ENCODE measurements at regions not wholly inside any gene's neighbourhood (a gene's known extent, or its start where the extent isn't known, plus 50 kb on each side); places are given as distances from the start of the nearest gene placed in this dataset.

GRCh38 chr18:60060578-60060977 is 160.8 kb downstream of the PMAIP1 start:
- ChIA-PET POLR2A (ENCODE audit: unreplicated experiment) (interaction anchor here (0.6 kb wide), 1 partner anchor 137 kb away, joined by 3 read pairs; no protein-coding TSS in a partner anchor), CTCF (no interaction called here)
- Histone ChIP-seq H3K9me2 (replicated peaks; ENCODE audit: low read length) (no peaks in the 10 kb centered on the region), H4K20me1 (ENCODE audit: low read length) (no peaks in the 10 kb centered on the region), H3F3A (ENCODE audit: low read length, unreplicated experiment) (no peaks in the 10 kb centered on the region), H3K36me3 (ENCODE audit: low read depth, low read length) (no peaks in the 10 kb centered on the region), H3K4me3 (ENCODE audit: low read length) (no peak overlapping the region), H3K27ac (ENCODE audit: low read length) (no peak overlapping the region), H3K27me3 (ENCODE audit: low read length) (no peaks in the 10 kb centered on the region), H3K9me3 (ENCODE audit: low read length) (no peaks in the 10 kb centered on the region), H3K4me2 (ENCODE audit: low read length) (no peak overlapping the region), H3K9ac (ENCODE audit: low read length) (no peak overlapping the region), H3K4me1 (ENCODE audit: insufficient read depth, low read length) (peaks cover 19% of the 10 kb centered on the region), H3K79me2 (ENCODE audit: low read length) (no peaks in the 10 kb centered on the region), H2AFZ (ENCODE audit: low read length) (no peak overlapping the region)
- no TSS peak for BruUV-seq (replicated peaks)
- TF ChIP-seq CTCF (conservative IDR thresholded peaks at IDR 0.05; ENCODE audit: low read depth, low read length) (no peak), EZH2 (IDR thresholded peaks at IDR 0.05; ENCODE audit: low read length, unreplicated experiment) (no peak), EZH2phosphoT487 (IDR thresholded peaks at IDR 0.05; ENCODE audit: borderline replicate concordance, low read length) (no peak)
- ATAC-seq = no peak
- peak; percentile 32 for DNase-seq
- intact Hi-C loops (cut with micrococcal nuclease) = no loop called here

DNA sequence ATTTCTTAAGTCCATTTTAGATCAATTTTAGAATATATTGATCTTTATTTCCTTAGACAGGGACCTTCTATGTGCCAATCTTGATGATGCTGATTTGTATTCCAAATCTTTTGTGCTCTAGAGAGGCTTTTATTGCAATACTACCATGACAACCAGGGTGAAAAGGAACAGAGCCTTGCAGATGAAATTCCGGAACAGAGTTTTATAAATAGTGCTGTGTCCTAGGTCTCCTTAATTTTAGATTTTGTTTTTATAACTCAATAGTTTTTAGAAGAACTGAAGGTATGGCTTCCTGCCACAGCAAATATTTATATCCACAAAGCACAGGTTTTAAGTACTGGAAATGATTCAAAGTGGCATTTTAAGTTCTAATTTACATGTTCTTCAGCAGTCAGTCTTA is 160.2 kb downstream of the PMAIP1 start:
- no peak for TF ChIP-seq EZH2phosphoT487 (IDR thresholded peaks at IDR 0.05; ENCODE audit: borderline replicate concordance, low read length)
- no peak for TF ChIP-seq EZH2 (IDR thresholded peaks at IDR 0.05; ENCODE audit: low read length, unreplicated experiment)
- TF ChIP-seq CTCF (conservative IDR thresholded peaks at IDR 0.05; ENCODE audit: low read depth, low read length) = no peak
- no peaks in the 10 kb centered on the region for H3K36me3 ChIP-seq (ENCODE audit: low read depth, low read length)
- no peak overlapping the region for H3K4me3 ChIP-seq (ENCODE audit: low read length)
- peaks cover 18% of the 10 kb centered on the region for H3K4me1 ChIP-seq (ENCODE audit: insufficient read depth, low read length)
- no TSS peak for BruUV-seq (replicated peaks)
- no peaks in the 10 kb centered on the region for H3K79me2 ChIP-seq (ENCODE audit: low read length)
- intact Hi-C loops (cut with micrococcal nuclease) = no loop called here
- no peak for ATAC-seq
- POLR2A ChIA-PET (ENCODE audit: unreplicated experiment) = interaction anchor here (0.6 kb wide), 1 partner anchor 137 kb away, joined by 3 read pairs; no protein-coding TSS in a partner anchor
- no peak overlapping the region for H2AFZ ChIP-seq (ENCODE audit: low read length)
- CTCF ChIA-PET = no interaction called here
- DNase-seq = no peak
- H3K27me3 ChIP-seq (ENCODE audit: low read length) = no peaks in the 10 kb centered on the region
- H4K20me1 ChIP-seq (ENCODE audit: low read length) = no peaks in the 10 kb centered on the region
- H3K27ac ChIP-seq (ENCODE audit: low read length) = no peak overlapping the region
- H3K9me2 ChIP-seq (replicated peaks; ENCODE audit: low read length) = no peaks in the 10 kb centered on the region
- no peak overlapping the region for H3K4me2 ChIP-seq (ENCODE audit: low read length)
- H3K9ac ChIP-seq (ENCODE audit: low read length) = no peak overlapping the region
- H3K9me3 ChIP-seq (ENCODE audit: low read length) = no peaks in the 10 kb centered on the region
- no peaks in the 10 kb centered on the region for H3F3A ChIP-seq (ENCODE audit: low read length, unreplicated experiment)

DNA sequence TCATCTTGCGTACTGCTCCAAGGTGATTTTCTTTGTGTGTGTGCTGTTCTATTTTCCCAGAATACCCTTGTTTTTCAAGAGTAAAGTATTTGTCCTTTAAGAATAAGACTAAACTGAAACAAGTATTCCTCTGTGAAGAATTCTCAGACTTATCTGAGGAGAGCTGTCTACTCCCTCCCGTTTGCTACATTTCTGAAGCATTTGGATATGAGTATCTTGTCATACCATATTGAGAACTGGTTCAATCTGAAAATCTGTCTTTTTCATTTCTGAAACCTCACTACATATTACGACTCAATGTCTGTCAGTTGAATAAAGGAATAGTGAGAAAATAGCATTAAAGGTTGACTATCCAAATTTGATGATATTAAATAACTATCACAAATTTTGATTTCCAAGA is 159.4 kb downstream of the PMAIP1 start:
- H3K4me2 ChIP-seq (ENCODE audit: low read length) = no peak overlapping the region
- H3K79me2 ChIP-seq (ENCODE audit: low read length) = no peaks in the 10 kb centered on the region
- H3K27ac ChIP-seq (ENCODE audit: low read length) = no peak overlapping the region
- H3K4me1 ChIP-seq (ENCODE audit: insufficient read depth, low read length) = peaks cover 14% of the 10 kb centered on the region
- no peak overlapping the region for H2AFZ ChIP-seq (ENCODE audit: low read length)
- H3K4me3 ChIP-seq (ENCODE audit: low read length) = no peak overlapping the region
- DNase-seq (no peak), ATAC-seq (no peak)
- ChIA-PET CTCF (no interaction called here), POLR2A (ENCODE audit: unreplicated experiment) (no interaction called here)
- intact Hi-C loops (cut with micrococcal nuclease) = loop anchor here (10.0 kb wide), 1 partner anchor 486 kb away; no protein-coding TSS in a partner anchor
- no peak for TF ChIP-seq EZH2 (IDR thresholded peaks at IDR 0.05; ENCODE audit: low read length, unreplicated experiment)
- TF ChIP-seq CTCF (conservative IDR thresholded peaks at IDR 0.05; ENCODE audit: low read depth, low read length) = no peak
- no peak for TF ChIP-seq EZH2phosphoT487 (IDR thresholded peaks at IDR 0.05; ENCODE audit: borderline replicate concordance, low read length)
- BruUV-seq (replicated peaks) = no TSS peak
- H3K27me3 ChIP-seq (ENCODE audit: low read length) = no peaks in the 10 kb centered on the region
- peaks cover 2% of the 10 kb centered on the region for H3F3A ChIP-seq (ENCODE audit: low read length, unreplicated experiment)
- H3K36me3 ChIP-seq (ENCODE audit: low read depth, low read length) = no peaks in the 10 kb centered on the region
- H3K9ac ChIP-seq (ENCODE audit: low read length) = no peak overlapping the region
- H4K20me1 ChIP-seq (ENCODE audit: low read length) = no peaks in the 10 kb centered on the region
- no peaks in the 10 kb centered on the region for H3K9me3 ChIP-seq (ENCODE audit: low read length)
- H3K9me2 ChIP-seq (replicated peaks; ENCODE audit: low read length) = no peaks in the 10 kb centered on the region
